DOHH2 (cell line): ENCODE measurements at regions not wholly inside any gene's neighbourhood (a gene's known extent, or its start where the extent isn't known, plus 50 kb on each side); places are given as distances from the start of the nearest gene placed in this dataset.

Experiments
- EZH2phosphoT487 ChIP-seq: fragments of 200-600 bp; sonication (generic); IDR thresholded peaks from 2 replicates; pipeline ENCODE4 v1.6.1; 2017; ENCODE audit warnings: borderline replicate concordance, mild to moderate bottlenecking, antibody characterized with exemption, low read length, moderate library complexity, mixed read lengths
- TF ChIP-seq, protein P1 (sequence below): fragments of 200-600 bp; sonication (generic); IDR thresholded peaks from one replicate; pipeline ENCODE4 v1.5.1; 2014; ENCODE audit warnings: antibody characterized with exemption, mild to moderate bottlenecking, low read depth, low read length; ENCODE audit not compliant: poor library complexity, severe bottlenecking

DNA sequence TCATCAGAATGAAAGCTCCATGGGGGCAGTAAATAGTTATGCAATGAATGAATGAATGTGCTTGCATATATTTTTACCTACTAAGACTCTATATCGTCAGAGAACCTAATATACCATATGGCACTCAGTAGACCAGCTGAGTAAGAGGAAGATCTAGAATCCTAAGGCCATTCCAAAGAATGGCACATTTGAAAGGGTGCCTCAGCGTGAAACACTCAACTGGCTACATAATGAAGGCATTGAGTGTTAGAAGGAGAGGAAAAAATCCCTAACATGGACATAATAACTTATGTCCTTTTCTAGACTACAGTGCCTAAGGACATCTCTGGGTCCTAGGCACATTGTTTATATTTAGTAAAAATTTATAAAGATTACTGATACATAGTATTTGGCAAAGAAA is 61.7 kb upstream of the ARID2 start:
- TF ChIP-seq, protein P1, sequence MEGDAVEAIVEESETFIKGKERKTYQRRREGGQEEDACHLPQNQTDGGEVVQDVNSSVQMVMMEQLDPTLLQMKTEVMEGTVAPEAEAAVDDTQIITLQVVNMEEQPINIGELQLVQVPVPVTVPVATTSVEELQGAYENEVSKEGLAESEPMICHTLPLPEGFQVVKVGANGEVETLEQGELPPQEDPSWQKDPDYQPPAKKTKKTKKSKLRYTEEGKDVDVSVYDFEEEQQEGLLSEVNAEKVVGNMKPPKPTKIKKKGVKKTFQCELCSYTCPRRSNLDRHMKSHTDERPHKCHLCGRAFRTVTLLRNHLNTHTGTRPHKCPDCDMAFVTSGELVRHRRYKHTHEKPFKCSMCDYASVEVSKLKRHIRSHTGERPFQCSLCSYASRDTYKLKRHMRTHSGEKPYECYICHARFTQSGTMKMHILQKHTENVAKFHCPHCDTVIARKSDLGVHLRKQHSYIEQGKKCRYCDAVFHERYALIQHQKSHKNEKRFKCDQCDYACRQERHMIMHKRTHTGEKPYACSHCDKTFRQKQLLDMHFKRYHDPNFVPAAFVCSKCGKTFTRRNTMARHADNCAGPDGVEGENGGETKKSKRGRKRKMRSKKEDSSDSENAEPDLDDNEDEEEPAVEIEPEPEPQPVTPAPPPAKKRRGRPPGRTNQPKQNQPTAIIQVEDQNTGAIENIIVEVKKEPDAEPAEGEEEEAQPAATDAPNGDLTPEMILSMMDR: no peak
- no peak for TF ChIP-seq EZH2phosphoT487
